ENCODE measurements at regions not wholly inside any gene's neighbourhood (a gene's known extent, or its start where the extent isn't known, plus 50 kb on each side); places are given as distances from the start of the nearest gene placed in this dataset.

DNA sequence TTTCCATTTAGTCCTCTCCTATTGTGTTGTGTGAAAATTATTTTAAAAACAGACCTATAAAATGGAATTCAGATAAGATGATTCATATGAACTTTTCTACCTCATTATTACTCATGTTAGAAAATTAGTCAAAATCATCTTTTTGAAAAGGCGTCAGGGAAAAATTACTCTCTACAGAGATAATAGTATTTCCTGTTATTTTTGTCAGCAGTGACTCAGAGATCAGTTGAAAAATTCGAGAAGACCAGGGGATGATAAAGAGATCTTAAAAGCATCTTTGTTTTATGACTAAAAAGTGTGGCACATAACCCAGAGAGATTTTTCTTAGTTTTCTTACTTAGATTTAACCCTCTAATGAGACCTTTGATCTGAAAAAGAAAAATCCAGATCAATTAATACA, 157.9 kb upstream of the CARD18 start:
- TF ChIP-seq, protein P1, sequence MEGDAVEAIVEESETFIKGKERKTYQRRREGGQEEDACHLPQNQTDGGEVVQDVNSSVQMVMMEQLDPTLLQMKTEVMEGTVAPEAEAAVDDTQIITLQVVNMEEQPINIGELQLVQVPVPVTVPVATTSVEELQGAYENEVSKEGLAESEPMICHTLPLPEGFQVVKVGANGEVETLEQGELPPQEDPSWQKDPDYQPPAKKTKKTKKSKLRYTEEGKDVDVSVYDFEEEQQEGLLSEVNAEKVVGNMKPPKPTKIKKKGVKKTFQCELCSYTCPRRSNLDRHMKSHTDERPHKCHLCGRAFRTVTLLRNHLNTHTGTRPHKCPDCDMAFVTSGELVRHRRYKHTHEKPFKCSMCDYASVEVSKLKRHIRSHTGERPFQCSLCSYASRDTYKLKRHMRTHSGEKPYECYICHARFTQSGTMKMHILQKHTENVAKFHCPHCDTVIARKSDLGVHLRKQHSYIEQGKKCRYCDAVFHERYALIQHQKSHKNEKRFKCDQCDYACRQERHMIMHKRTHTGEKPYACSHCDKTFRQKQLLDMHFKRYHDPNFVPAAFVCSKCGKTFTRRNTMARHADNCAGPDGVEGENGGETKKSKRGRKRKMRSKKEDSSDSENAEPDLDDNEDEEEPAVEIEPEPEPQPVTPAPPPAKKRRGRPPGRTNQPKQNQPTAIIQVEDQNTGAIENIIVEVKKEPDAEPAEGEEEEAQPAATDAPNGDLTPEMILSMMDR (IDR thresholded peaks at IDR 0.05), result no peak
- no peak for TF ChIP-seq POLR2A (IDR thresholded peaks at IDR 0.05; ENCODE audit: low read depth)

Data from esophagus muscularis mucosa (tissue), 3 donors.